ENCODE measurements at regions not wholly inside any gene's neighbourhood (a gene's known extent, or its start where the extent isn't known, plus 50 kb on each side); places are given as distances from the start of the nearest gene placed in this dataset.

DNA sequence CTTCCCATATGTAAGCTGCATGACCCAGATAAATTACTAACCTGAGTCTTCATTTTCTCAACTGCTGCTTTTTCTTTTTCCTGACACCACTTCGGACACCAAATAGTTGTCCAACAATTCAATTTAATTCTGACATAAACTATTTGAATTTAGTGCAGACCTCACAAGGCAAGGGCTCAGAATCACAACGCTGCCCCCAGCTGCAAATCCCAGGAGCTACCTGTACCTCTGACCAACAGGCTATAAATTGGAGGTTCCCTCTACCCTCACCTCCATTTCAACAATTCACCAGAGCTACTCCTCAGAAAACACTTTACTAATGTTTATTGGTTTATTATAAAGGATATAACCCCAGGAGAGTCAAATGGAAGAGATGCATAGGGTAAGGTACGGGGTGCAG lies 737.6 kb downstream of the NTRK3 start:
- Histone ChIP-seq H3K4me1 (ENCODE audit: control insufficient read depth, insufficient read depth, low read length, poor library complexity, severe bottlenecking) (no peaks in the 10 kb centered on the region), H3K4me3 (ENCODE audit: extremely low read depth, insufficient read depth, low read length, poor library complexity, severe bottlenecking) (no peak overlapping the region), H3K9me3 (ENCODE audit: control insufficient read depth, low read length) (no peaks in the 10 kb centered on the region), H3K36me3 (ENCODE audit: control insufficient read depth, insufficient read depth, low read length) (no peaks in the 10 kb centered on the region), H3K27ac (ENCODE audit: low read depth, low read length, severe bottlenecking) (no peak overlapping the region)
- WGBS, 2 experiments (ENCODE audit: insufficient coverage in 2 of 2): 82 to 100% methylated on average over 1 to 2 of the region's 3 CpGs

DNA sequence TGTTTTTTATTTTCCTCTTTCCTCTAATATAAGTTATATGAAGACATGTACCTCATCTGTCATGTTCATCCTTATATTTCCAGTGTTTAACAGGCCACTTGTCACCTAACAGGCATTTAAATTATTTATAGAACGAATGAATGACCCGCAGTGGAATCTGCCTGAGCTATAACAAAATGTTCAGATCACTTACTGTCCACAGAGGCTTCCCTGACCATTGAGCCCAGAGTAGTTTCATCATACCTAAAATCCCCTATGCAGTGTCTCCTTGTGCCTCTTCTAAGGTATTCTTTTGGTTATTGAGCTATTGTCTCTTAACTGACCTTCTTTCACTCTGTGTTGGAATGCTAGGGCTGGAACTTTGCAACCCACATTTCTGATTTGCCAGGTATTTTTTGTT lies 748.5 kb downstream of the NTRK3 start:
- peaks cover 3% of the 10 kb centered on the region for H3K9me3 ChIP-seq (ENCODE audit: control insufficient read depth, low read length)
- WGBS, 2 experiments (ENCODE audit: insufficient coverage in 2 of 2): 92 to 95% methylated on average over 2 of the region's 2 CpGs
- H3K27ac ChIP-seq (ENCODE audit: low read depth, low read length, severe bottlenecking): no peak overlapping the region
- no peak overlapping the region for H3K4me3 ChIP-seq (ENCODE audit: extremely low read depth, insufficient read depth, low read length, poor library complexity, severe bottlenecking)
- H3K4me1 ChIP-seq (ENCODE audit: control insufficient read depth, insufficient read depth, low read length, poor library complexity, severe bottlenecking): no peaks in the 10 kb centered on the region
- no peaks in the 10 kb centered on the region for H3K36me3 ChIP-seq (ENCODE audit: control insufficient read depth, insufficient read depth, low read length)

DNA sequence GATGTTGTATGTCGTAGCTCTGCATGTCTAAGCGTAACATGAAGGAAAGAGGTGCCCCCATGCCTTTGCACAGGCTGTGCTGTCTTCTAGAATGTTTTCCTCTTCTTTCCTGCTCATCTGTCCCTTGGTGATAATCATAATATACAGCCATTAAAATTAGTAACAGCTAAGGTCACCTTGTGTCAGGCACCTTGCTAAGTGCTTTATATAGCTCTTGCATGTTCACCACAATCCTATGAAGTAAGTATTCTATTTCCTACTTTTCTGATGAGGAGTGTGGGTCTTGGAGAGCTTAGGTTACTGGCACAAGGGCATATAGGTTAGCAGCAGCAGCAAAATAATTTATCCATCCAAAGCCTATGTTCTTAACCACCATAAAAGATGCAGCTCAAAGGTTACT lies 754.4 kb downstream of the NTRK3 start:
- Histone ChIP-seq H3K4me1 (ENCODE audit: control insufficient read depth, insufficient read depth, low read length, poor library complexity, severe bottlenecking) (peaks cover 7% of the 10 kb centered on the region), H3K9me3 (ENCODE audit: control insufficient read depth, low read length) (no peaks in the 10 kb centered on the region), H3K4me3 (ENCODE audit: extremely low read depth, insufficient read depth, low read length, poor library complexity, severe bottlenecking) (no peak overlapping the region), H3K36me3 (ENCODE audit: control insufficient read depth, insufficient read depth, low read length) (no peaks in the 10 kb centered on the region), H3K27ac (ENCODE audit: low read depth, low read length, severe bottlenecking) (no peak overlapping the region)
- 86% methylated on average over 1 of the region's 2 CpGs; no CpG with 5 or more reads in 1 of the 2 experiments for WGBS, 2 experiments (ENCODE audit: insufficient coverage in 2 of 2)

DNA sequence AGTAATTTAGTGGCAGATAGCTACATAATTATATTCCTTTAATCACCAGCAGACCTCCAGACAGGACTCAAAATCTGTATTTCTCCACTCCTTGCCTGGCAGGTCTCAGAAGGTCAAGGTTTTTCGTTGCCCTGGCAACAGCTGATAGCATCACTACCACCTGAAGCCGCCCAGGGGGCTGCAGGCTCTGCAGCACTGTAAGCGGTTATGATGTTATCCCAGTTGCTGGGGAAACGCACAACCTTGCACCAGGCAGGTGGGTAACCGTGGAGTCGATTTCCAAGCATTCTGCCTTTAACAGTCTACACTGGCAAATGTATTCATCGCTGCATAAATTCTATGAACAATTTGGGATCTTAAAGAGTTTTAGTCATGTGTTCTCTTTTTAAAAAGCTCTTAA lies 756.3 kb downstream of the NTRK3 start:
- Histone ChIP-seq H3K4me3 (ENCODE audit: extremely low read depth, insufficient read depth, low read length, poor library complexity, severe bottlenecking) (no peak overlapping the region), H3K27ac (ENCODE audit: low read depth, low read length, severe bottlenecking) (no peak overlapping the region), H3K9me3 (ENCODE audit: control insufficient read depth, low read length) (no peaks in the 10 kb centered on the region), H3K36me3 (ENCODE audit: control insufficient read depth, insufficient read depth, low read length) (no peaks in the 10 kb centered on the region), H3K4me1 (ENCODE audit: control insufficient read depth, insufficient read depth, low read length, poor library complexity, severe bottlenecking) (peaks cover 7% of the 10 kb centered on the region)
- WGBS, 2 experiments (ENCODE audit: insufficient coverage in 2 of 2): 77 to 86% methylated on average over 6 to 7 of the region's 7 CpGs

DNA sequence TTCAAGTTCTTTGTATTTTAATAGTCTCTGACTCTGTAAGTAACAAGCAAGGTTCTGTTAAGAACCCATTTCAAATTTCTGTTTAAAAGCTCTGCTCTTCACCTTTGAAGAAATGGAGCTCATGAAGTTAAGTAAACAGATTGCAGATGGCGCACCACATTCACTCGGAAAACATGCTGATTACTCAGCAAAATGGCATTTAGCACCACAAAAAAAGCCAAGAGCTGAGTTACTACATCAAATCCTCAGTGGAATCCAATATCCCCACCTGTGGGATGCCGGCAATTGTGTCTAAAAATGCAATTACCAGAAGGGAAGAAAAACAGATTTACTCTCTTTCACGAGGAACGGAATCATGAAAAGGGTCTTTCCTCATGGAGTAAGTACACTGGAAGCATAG lies 758.0 kb downstream of the NTRK3 start:
- no peak overlapping the region for H3K4me3 ChIP-seq (ENCODE audit: extremely low read depth, insufficient read depth, low read length, poor library complexity, severe bottlenecking)
- H3K27ac ChIP-seq (ENCODE audit: low read depth, low read length, severe bottlenecking): no peak overlapping the region
- no peaks in the 10 kb centered on the region for H3K36me3 ChIP-seq (ENCODE audit: control insufficient read depth, insufficient read depth, low read length)
- WGBS, 2 experiments (ENCODE audit: insufficient coverage in 2 of 2): 92 to 96% methylated on average over 3 to 4 of the region's 5 CpGs
- H3K4me1 ChIP-seq (ENCODE audit: control insufficient read depth, insufficient read depth, low read length, poor library complexity, severe bottlenecking): peaks cover 7% of the 10 kb centered on the region
- no peaks in the 10 kb centered on the region for H3K9me3 ChIP-seq (ENCODE audit: control insufficient read depth, low read length)

DNA sequence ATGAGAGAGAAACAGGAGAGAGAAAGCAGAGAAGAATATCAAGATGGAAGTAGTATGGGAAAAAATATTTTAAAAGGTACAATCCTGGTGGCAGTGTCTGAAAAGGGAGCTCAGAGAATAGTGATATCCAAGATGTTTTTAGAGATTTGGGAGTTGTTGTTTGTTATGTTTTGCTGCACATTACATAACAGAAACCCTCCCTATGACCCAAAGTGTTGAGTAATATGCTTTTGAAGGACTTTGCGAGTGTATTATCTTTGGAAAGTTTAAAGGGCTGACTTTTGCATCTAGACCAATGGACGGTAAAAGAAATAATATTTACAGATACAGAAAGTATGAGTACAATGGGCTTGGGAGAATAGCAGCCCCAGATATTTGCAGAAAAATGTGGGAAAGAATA lies 759.7 kb downstream of the NTRK3 start:
- H3K27ac ChIP-seq (ENCODE audit: low read depth, low read length, severe bottlenecking): no peak overlapping the region
- no peaks in the 10 kb centered on the region for H3K9me3 ChIP-seq (ENCODE audit: control insufficient read depth, low read length)
- H3K4me3 ChIP-seq (ENCODE audit: extremely low read depth, insufficient read depth, low read length, poor library complexity, severe bottlenecking): no peak overlapping the region
- WGBS, 2 experiments (ENCODE audit: insufficient coverage in 2 of 2): no CpG with 5 or more reads among the region's 2 CpGs
- H3K4me1 ChIP-seq (ENCODE audit: control insufficient read depth, insufficient read depth, low read length, poor library complexity, severe bottlenecking): peaks cover 7% of the 10 kb centered on the region
- no peaks in the 10 kb centered on the region for H3K36me3 ChIP-seq (ENCODE audit: control insufficient read depth, insufficient read depth, low read length)

DNA sequence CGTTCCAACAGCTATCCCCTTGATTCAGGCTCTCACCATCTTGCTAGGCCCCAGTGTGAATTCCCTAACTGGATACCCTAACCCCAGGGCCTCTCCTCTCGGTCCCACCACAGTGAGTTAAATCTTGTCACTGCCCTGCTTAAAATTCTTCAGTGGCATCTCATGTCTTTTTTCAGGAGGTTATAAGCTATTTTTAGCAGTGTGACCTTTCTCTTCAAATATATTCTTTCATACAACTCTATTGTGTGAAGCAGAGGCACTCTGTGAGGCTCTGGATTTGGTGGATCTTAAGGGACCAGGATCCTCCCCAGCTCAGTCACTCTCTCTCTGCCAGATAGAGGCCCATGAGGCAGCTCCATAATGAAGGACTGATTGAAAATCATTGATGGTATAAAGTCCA lies 760.4 kb downstream of the NTRK3 start:
- no peak overlapping the region for H3K4me3 ChIP-seq (ENCODE audit: extremely low read depth, insufficient read depth, low read length, poor library complexity, severe bottlenecking)
- H3K36me3 ChIP-seq (ENCODE audit: control insufficient read depth, insufficient read depth, low read length): no peaks in the 10 kb centered on the region
- no peaks in the 10 kb centered on the region for H3K9me3 ChIP-seq (ENCODE audit: control insufficient read depth, low read length)
- peaks cover 7% of the 10 kb centered on the region for H3K4me1 ChIP-seq (ENCODE audit: control insufficient read depth, insufficient read depth, low read length, poor library complexity, severe bottlenecking)
- 85 to 95% methylated on average over 2 of the region's 2 CpGs for WGBS, 2 experiments (ENCODE audit: insufficient coverage in 2 of 2)
- no peak overlapping the region for H3K27ac ChIP-seq (ENCODE audit: low read depth, low read length, severe bottlenecking)

DNA sequence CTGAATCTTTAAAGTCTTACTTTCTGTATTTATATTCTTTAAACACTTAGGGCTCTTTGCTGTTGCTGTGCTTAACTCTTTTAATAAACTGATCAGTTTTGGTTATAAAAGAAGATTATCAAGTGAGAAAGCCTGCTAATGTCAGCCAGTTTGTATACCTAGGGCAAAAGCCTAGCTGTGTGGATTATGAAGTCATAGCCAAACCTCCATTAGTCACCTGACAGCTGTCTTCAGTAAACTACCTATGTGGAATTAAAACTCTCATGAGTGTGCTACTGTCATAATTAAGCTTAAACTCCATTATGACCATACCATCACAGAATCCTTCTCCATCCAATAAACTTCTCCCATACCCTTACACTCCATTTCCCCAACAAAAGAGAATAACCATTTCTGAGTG lies 762.7 kb downstream of the NTRK3 start:
- H3K4me3 ChIP-seq (ENCODE audit: extremely low read depth, insufficient read depth, low read length, poor library complexity, severe bottlenecking): no peak overlapping the region
- no peaks in the 10 kb centered on the region for H3K9me3 ChIP-seq (ENCODE audit: control insufficient read depth, low read length)
- no peaks in the 10 kb centered on the region for H3K36me3 ChIP-seq (ENCODE audit: control insufficient read depth, insufficient read depth, low read length)
- H3K27ac ChIP-seq (ENCODE audit: low read depth, low read length, severe bottlenecking): no peak overlapping the region
- peaks cover 7% of the 10 kb centered on the region for H3K4me1 ChIP-seq (ENCODE audit: control insufficient read depth, insufficient read depth, low read length, poor library complexity, severe bottlenecking)

DNA sequence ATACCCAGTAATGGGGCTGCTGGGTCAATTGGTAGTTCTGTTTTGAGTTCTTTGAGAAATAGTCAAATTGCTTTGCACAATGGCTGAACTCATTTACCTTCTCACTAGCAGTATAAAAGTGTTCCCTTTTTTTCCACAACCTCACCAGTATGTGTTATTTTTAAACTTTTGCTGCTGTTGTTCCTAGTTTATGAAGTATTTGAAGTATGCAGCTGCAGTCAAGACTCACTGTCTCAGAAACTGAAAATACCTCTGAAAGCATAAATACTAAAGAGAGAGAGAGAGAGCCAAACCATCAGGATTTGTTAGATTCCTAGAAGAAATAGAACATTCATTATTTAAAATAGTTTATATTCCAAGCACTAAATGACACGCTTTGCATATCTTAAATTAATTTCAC lies 764.2 kb downstream of the NTRK3 start:
- H3K36me3 ChIP-seq (ENCODE audit: control insufficient read depth, insufficient read depth, low read length): no peaks in the 10 kb centered on the region
- no peak overlapping the region for H3K4me3 ChIP-seq (ENCODE audit: extremely low read depth, insufficient read depth, low read length, poor library complexity, severe bottlenecking)
- H3K27ac ChIP-seq (ENCODE audit: low read depth, low read length, severe bottlenecking): no peak overlapping the region
- H3K4me1 ChIP-seq (ENCODE audit: control insufficient read depth, insufficient read depth, low read length, poor library complexity, severe bottlenecking): no peaks in the 10 kb centered on the region
- H3K9me3 ChIP-seq (ENCODE audit: control insufficient read depth, low read length): no peaks in the 10 kb centered on the region
- no CpG with 5 or more reads among the region's 1 CpG for WGBS, 2 experiments (ENCODE audit: insufficient coverage in 2 of 2)

DNA sequence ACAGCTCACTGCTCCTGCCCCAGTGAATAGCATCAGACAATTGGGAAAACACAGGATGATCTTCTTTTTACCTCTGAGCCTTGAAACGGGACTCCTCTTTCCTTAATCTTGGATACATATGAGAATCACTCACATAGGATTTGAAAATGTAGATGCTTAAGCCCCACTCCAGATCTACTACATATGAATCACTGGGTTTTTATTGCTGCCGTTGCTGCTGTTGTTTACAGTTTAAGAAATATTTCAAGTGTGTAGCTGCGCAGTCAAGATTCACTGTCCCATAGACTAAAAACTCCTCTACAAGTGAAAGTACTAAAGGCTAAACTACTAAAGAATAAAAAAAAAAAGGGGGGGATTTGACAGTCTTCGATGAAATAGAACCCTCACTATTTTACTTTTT lies 765.9 kb downstream of the NTRK3 start:
- H3K27ac ChIP-seq (ENCODE audit: low read depth, low read length, severe bottlenecking): no peak overlapping the region
- H3K9me3 ChIP-seq (ENCODE audit: control insufficient read depth, low read length): no peaks in the 10 kb centered on the region
- WGBS, 2 experiments (ENCODE audit: insufficient coverage in 2 of 2): 40% methylated on average over 1 of the region's 4 CpGs; no CpG with 5 or more reads in 1 of the 2 experiments
- no peaks in the 10 kb centered on the region for H3K4me1 ChIP-seq (ENCODE audit: control insufficient read depth, insufficient read depth, low read length, poor library complexity, severe bottlenecking)
- H3K36me3 ChIP-seq (ENCODE audit: control insufficient read depth, insufficient read depth, low read length): no peaks in the 10 kb centered on the region
- no peak overlapping the region for H3K4me3 ChIP-seq (ENCODE audit: extremely low read depth, insufficient read depth, low read length, poor library complexity, severe bottlenecking)

DNA sequence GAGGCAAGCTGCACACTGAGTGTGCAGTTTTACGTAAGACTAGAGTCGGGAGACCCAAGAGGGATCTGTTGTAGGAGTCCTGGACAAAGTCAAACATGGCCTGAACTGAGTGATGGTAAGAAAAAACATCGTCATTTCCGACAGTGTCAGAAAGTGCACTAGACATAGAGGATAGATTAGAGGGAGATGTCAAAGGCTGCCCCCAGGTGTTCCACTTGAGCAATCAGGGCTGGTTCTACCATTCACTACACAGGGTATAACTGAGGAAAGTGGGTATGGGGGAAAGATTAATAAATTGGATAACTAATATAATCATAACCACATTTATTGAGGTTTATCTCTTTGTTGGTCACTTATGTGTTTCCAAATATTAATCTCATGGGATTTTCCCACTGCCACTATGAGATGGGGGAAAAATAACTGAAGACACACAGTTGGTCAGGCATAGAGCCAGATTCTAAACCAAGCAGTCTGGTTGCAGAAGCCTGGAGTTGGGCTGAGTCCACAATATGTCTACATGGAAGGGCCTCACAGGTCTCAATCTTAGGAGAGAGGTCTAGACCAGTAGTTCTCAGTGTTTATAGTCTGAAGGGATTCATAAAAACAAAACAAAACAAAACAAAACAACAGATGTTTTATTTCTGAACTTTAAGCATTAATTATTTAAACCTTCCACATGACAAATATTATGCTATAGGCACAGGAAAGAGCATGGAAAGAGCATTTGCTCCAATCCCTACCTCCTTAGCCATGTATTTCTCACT lies 766.5 kb downstream of the NTRK3 start:
- Histone ChIP-seq H3K4me3 (ENCODE audit: extremely low read depth, insufficient read depth, low read length, poor library complexity, severe bottlenecking) (no peak overlapping the region), H3K4me1 (ENCODE audit: control insufficient read depth, insufficient read depth, low read length, poor library complexity, severe bottlenecking) (no peaks in the 10 kb centered on the region), H3K27ac (ENCODE audit: low read depth, low read length, severe bottlenecking) (no peak overlapping the region), H3K9me3 (ENCODE audit: control insufficient read depth, low read length) (no peaks in the 10 kb centered on the region), H3K36me3 (ENCODE audit: control insufficient read depth, insufficient read depth, low read length) (no peaks in the 10 kb centered on the region)
- WGBS, 2 experiments (ENCODE audit: insufficient coverage in 2 of 2): 83 to 91% methylated on average over 2 to 4 of the region's 4 CpGs

All from mesodermal cell (in vitro differentiated cells).